Hepatocyte (in vitro differentiated cells): ENCODE measurements at regions not wholly inside any gene's neighbourhood (a gene's known extent, or its start where the extent isn't known, plus 50 kb on each side); places are given as distances from the start of the nearest gene placed in this dataset.

ENCODE experiments used
- DNase-seq: peaks from one replicate; pipeline ENCODE4 v3.0.0-alpha.2; 2016; ENCODE audit warnings: low spot score
- H2AFZ ChIP-seq: fragments of 200-600 bp; sonication (generic); 2 replicates; pipeline ENCODE4 v1.6.0; 2016; ENCODE audit warnings: antibody characterized with exemption, mild to moderate bottlenecking
- H3K27ac ChIP-seq: fragments of 200-600 bp; sonication (generic); 2 replicates; pipeline ENCODE4 v1.5.1; 2016; ENCODE audit warnings: mild to moderate bottlenecking
- H3K27me3 ChIP-seq: fragments of 200-600 bp; sonication (generic); 2 replicates; pipeline ENCODE4 v1.6.1; 2016
- H3K36me3 ChIP-seq: fragments of 200-600 bp; sonication (generic); replicated peaks from 2 replicates; pipeline ENCODE4 v1.5.1; 2016; ENCODE audit warnings: low read depth; ENCODE audit not compliant: insufficient read depth
- H3K4me1 ChIP-seq: fragments of 200-600 bp; sonication (generic); 2 replicates; pipeline ENCODE4 v1.5.1; 2016; ENCODE audit warnings: mild to moderate bottlenecking, moderate library complexity; ENCODE audit not compliant: insufficient read depth
- H3K4me2 ChIP-seq: fragments of 200-600 bp; sonication (generic); 2 replicates; pipeline ENCODE4 v1.6.0; 2016
- H3K4me3 ChIP-seq: fragments of 200-600 bp; sonication (generic); 2 replicates; pipeline ENCODE4 v1.5.1; 2016; ENCODE audit warnings: mild to moderate bottlenecking
- H3K79me2 ChIP-seq: fragments of 200-600 bp; sonication (generic); 2 replicates; pipeline ENCODE4 v1.6.0; 2017; ENCODE audit warnings: mild to moderate bottlenecking
- H3K9me2 ChIP-seq: fragments of 200-600 bp; sonication (generic); replicated peaks from 2 replicates; pipeline ENCODE4 v1.6.0; 2017; ENCODE audit warnings: mild to moderate bottlenecking; ENCODE audit not compliant: insufficient read depth
- H3K9me3 ChIP-seq: fragments of 200-600 bp; sonication (generic); 2 replicates; pipeline ENCODE4 v1.5.1; 2016; ENCODE audit warnings: low read depth, mild to moderate bottlenecking
- H4K20me1 ChIP-seq: fragments of 200-600 bp; sonication (generic); 2 replicates; pipeline ENCODE4 v1.6.0; 2016; ENCODE audit warnings: mild to moderate bottlenecking; ENCODE audit not compliant: insufficient read depth, poor library complexity, severe bottlenecking
- EZH2 ChIP-seq: fragments of 200-600 bp; sonication (generic); IDR thresholded peaks from 2 replicates; pipeline ENCODE4 v1.6.1; 2016; ENCODE audit warnings: antibody characterized with exemption, mild to moderate bottlenecking, borderline replicate concordance
- EZH2phosphoT487 ChIP-seq: fragments of 200-600 bp; sonication (generic); IDR thresholded peaks from one replicate; pipeline ENCODE4 v1.6.1; 2018; ENCODE audit warnings: antibody characterized with exemption, mild to moderate bottlenecking, low read depth, moderate library complexity; ENCODE audit not compliant: unreplicated experiment, severe bottlenecking
- WGBS: methylation state at CpG from one replicate; pipeline ENCODE4 v1.1.6; 2016; ENCODE audit warnings: low lambda C conversion rate; ENCODE audit errors: missing lambda C conversion rate; 5-methylcytosine and 5-hydroxymethylcytosine counted together
- TF ChIP-seq, protein P1 (sequence below): fragments of 200-600 bp; sonication (generic); IDR thresholded peaks from 2 replicates; pipeline ENCODE4 v1.5.1; 2016; ENCODE audit warnings: antibody characterized with exemption, mild to moderate bottlenecking; ENCODE audit not compliant: poor library complexity

DNA sequence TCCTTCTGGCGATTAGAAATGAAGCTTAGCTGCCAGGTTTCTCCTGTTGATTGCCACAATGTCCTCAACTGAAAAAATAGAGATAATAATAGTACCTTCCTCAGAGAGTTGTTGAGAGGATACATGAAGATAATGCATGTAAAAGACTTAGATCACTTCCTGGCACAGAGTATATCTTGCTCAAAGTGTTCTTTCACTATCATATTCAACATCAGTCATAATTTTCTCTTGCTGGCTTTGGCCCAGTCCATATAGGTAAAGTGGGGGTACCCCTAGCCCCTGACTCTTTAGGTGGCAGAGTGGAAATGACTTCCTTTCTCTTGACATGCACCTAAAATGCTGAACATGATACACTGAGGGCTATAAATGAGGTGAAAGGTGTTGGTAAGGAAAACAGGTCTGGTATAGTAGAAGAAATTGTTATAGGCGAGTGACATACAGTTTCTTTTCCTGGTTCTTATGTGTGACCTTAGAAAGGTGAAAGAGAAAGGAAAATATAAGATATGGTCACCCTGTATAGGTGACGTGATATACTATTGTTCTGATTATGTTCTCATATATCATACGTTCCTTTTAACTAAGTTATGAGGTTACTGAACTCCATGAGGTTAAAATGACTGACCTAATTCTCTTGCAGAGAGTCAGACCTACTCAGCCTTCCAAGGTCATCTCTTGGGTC is 209.9 kb upstream of the DEPDC1 start:
- H3K4me3 ChIP-seq, result no peak overlapping the region
- H2AFZ ChIP-seq, result no peak overlapping the region
- H3K4me1 ChIP-seq, result no peaks in the 10 kb centered on the region
- DNase-seq, result no peak
- H3K36me3 ChIP-seq, result no peaks in the 10 kb centered on the region
- H3K27ac ChIP-seq, result no peak overlapping the region
- no peaks in the 10 kb centered on the region for H3K9me2 ChIP-seq
- no peak overlapping the region for H3K4me2 ChIP-seq
- TF ChIP-seq EZH2phosphoT487 (no peak), EZH2 (no peak)
- TF ChIP-seq, protein P1, sequence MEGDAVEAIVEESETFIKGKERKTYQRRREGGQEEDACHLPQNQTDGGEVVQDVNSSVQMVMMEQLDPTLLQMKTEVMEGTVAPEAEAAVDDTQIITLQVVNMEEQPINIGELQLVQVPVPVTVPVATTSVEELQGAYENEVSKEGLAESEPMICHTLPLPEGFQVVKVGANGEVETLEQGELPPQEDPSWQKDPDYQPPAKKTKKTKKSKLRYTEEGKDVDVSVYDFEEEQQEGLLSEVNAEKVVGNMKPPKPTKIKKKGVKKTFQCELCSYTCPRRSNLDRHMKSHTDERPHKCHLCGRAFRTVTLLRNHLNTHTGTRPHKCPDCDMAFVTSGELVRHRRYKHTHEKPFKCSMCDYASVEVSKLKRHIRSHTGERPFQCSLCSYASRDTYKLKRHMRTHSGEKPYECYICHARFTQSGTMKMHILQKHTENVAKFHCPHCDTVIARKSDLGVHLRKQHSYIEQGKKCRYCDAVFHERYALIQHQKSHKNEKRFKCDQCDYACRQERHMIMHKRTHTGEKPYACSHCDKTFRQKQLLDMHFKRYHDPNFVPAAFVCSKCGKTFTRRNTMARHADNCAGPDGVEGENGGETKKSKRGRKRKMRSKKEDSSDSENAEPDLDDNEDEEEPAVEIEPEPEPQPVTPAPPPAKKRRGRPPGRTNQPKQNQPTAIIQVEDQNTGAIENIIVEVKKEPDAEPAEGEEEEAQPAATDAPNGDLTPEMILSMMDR, result no peak
- H4K20me1 ChIP-seq, result no peaks in the 10 kb centered on the region
- no peaks in the 10 kb centered on the region for H3K79me2 ChIP-seq
- 87% methylated on average over 4 of the region's 4 CpGs for WGBS
- H3K9me3 ChIP-seq, result no peaks in the 10 kb centered on the region
- H3K27me3 ChIP-seq, result no peaks in the 10 kb centered on the region

DNA sequence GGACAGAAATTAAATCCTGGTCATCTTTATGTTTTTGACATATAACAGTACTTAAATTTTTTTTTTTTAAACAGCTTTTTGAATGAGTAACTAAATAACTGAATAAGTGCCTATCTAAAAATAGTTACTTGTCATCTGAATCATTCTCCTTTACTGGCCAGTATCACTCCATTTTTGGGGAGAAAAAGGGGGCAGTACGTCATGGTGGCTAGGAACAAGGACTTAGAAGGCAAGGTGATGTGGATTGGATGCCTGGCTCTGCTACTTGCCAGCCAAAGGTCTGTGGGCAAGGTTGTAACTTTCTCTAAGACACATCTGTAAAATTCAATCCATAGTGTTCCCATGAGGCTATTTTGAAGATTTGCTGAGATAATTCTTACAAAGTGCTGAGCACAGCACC is 220.4 kb upstream of the DEPDC1 start:
- TF ChIP-seq, protein P1, result no peak
- no peak for TF ChIP-seq EZH2phosphoT487
- no peak for TF ChIP-seq EZH2
- H3K4me1 ChIP-seq, result no peaks in the 10 kb centered on the region
- H3K4me3 ChIP-seq, result no peak overlapping the region
- H3K79me2 ChIP-seq, result no peaks in the 10 kb centered on the region
- H3K4me2 ChIP-seq, result no peak overlapping the region
- H4K20me1 ChIP-seq, result no peaks in the 10 kb centered on the region
- no peaks in the 10 kb centered on the region for H3K9me3 ChIP-seq
- H3K9me2 ChIP-seq, result no peaks in the 10 kb centered on the region
- H2AFZ ChIP-seq, result no peak overlapping the region
- no peaks in the 10 kb centered on the region for H3K36me3 ChIP-seq
- H3K27me3 ChIP-seq, result no peaks in the 10 kb centered on the region
- no peak overlapping the region for H3K27ac ChIP-seq
- DNase-seq, result no peak
- WGBS, result 71% methylated on average over 1 of the region's 1 CpG

DNA sequence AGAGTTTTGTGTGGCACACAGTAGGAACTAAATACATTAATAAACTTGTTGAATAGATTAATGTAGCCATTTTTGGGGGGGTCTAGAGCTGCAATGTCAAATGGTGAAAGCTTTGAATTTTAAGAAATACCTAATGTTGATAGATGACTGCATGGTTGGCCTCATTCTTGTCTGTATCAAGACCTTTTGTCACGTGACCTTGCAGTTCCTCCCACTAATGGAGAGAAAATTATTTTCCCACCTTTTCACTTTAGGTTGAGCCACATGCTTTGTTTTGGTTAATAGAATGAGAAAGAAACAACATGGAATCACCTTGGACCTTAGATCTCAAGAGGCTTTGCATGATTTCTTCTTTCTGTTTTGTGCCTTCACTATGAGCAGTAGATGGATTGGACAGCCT is 223.6 kb upstream of the DEPDC1 start:
- Histone ChIP-seq H2AFZ (no peak overlapping the region), H3K27ac (no peak overlapping the region), H4K20me1 (no peaks in the 10 kb centered on the region), H3K9me3 (no peaks in the 10 kb centered on the region), H3K9me2 (no peaks in the 10 kb centered on the region), H3K4me1 (no peaks in the 10 kb centered on the region), H3K4me2 (no peak overlapping the region), H3K36me3 (no peaks in the 10 kb centered on the region), H3K27me3 (no peaks in the 10 kb centered on the region), H3K4me3 (no peak overlapping the region), H3K79me2 (no peaks in the 10 kb centered on the region)
- TF ChIP-seq EZH2phosphoT487 (no peak), EZH2 (no peak)
- TF ChIP-seq, protein P1, result no peak
- DNase-seq, result no peak
- 88% methylated on average over 1 of the region's 1 CpG for WGBS
